ENCODE measurements at regions not wholly inside any gene's neighbourhood (a gene's known extent, or its start where the extent isn't known, plus 50 kb on each side); places are given as distances from the start of the nearest gene placed in this dataset.

- TF ChIP-seq ARID4B (CRISPR knock-in tag; IDR thresholded peaks at IDR 0.05) (no peak), GABPA (tag; conservative IDR thresholded peaks at IDR 0.05; ENCODE audit: low read depth) (no peak), SAFB2 (IDR thresholded peaks at IDR 0.05; ENCODE audit: borderline replicate concordance, low read depth, low read length, severe bottlenecking) (no peak)
These were observed 1459.9 kb downstream of the GRIK2 start (continued) for GRCh38 chr6:102853249-102853955.

DNA sequence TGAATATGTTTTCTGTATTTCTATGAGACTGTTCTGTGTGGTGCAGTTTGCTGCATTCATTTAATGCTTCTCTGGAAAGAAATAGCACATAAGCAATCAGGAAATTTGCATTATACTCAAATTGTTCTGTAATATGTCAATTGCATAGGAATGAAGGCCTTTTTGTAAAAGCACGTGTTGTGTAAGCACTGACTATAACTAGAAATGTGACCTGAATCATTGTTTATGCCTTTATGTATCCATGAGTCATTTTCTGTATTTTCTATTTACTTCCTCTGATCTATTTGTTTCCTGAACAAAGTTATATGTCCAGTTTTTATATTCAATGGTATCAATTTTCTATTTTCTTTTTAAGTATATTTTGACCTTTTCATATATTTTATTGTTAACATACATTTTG lies 1455.3 kb downstream of the GRIK2 start:
- WGBS (ENCODE audit: insufficient coverage, low coverage, missing lambda C conversion rate), result 0% methylated on average over 1 of the region's 1 CpG
- H2AFZ ChIP-seq (ENCODE audit: low read depth, low read length), result no peak overlapping the region
- H3K27me3 ChIP-seq (ENCODE audit: control insufficient read depth in 2 of 2, insufficient read depth in 2 of 2, low read length in 2 of 2), result no peaks in the 10 kb centered on the region
- H3K9me3 ChIP-seq (replicated peaks; ENCODE audit: control insufficient read depth, insufficient read depth, low read depth, low read length), result no peaks in the 10 kb centered on the region
- in situ Hi-C loops (cut with MboI) (no loop called here), intact Hi-C loops (cut with micrococcal nuclease) (no loop called here)
- ChIA-PET CTCF (ENCODE audit: low intra/inter-chr PET ratio) (no interaction called here), POLR2A (no interaction called here)
- no peaks in the 10 kb centered on the region for H3K4me1 ChIP-seq (replicated peaks in 1 of 2; ENCODE audit: control insufficient read depth in 2 of 2, insufficient read depth in 2 of 2, low read length in 2 of 2)
- no peak overlapping the region for H3K9ac ChIP-seq (ENCODE audit: insufficient read depth in 1 of 2, low read depth in 2 of 2, low read length in 2 of 2)
- no peak for DNase-seq (ENCODE audit: extremely low read depth in 1 of 4, low spot score in 3 of 4)
- BruUV-seq (replicated peaks), result no TSS peak
- H3K4me3 ChIP-seq, result no peak overlapping the region
- no peak overlapping the region for H3K27ac ChIP-seq (ENCODE audit: extremely low read depth, low read depth, low read length)
- no peak for TF ChIP-seq ZNF717 (CRISPR knock-in tag; IDR thresholded peaks at IDR 0.05)
- TF ChIP-seq, protein P1, sequence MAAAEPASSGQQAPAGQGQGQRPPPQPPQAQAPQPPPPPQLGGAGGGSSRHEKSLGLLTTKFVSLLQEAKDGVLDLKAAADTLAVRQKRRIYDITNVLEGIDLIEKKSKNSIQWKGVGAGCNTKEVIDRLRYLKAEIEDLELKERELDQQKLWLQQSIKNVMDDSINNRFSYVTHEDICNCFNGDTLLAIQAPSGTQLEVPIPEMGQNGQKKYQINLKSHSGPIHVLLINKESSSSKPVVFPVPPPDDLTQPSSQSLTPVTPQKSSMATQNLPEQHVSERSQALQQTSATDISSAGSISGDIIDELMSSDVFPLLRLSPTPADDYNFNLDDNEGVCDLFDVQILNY (CRISPR knock-in tag; IDR thresholded peaks at IDR 0.05), result no peak
- TF ChIP-seq DPF2 (IDR thresholded peaks at IDR 0.05), result no peak
- TF ChIP-seq FOXM1 (IDR thresholded peaks at IDR 0.05; ENCODE audit: low read depth), result no peak
- no peak for TF ChIP-seq FOXM1 (CRISPR knock-in tag; IDR thresholded peaks at IDR 0.05; ENCODE audit: low read depth)
- no peak for TF ChIP-seq MCM3 (IDR thresholded peaks at IDR 0.05)
- no peak for TF ChIP-seq ZZZ3 (IDR thresholded peaks at IDR 0.05)
- TF ChIP-seq ZFP30 (CRISPR knock-in tag; IDR thresholded peaks at IDR 0.05; ENCODE audit: borderline replicate concordance), result no peak
- TF ChIP-seq LCOR (CRISPR knock-in tag; IDR thresholded peaks at IDR 0.05), result no peak
- no peak for TF ChIP-seq ZNF584 (CRISPR knock-in tag; IDR thresholded peaks at IDR 0.05; ENCODE audit: low read depth)
- no peaks in the 10 kb centered on the region for H3K9me1 ChIP-seq (ENCODE audit: control insufficient read depth, insufficient read depth, low read length)
- no peaks in the 10 kb centered on the region for H3K36me3 ChIP-seq (ENCODE audit: control insufficient read depth, insufficient read depth, low read length)
- no peaks in the 10 kb centered on the region for H3K79me2 ChIP-seq (ENCODE audit: control insufficient read depth, insufficient read depth, low read length)
- H3K4me2 ChIP-seq (ENCODE audit: insufficient read depth, low read length), result no peak overlapping the region
- FAIRE-seq, result no peak
- no peaks in the 10 kb centered on the region for H4K20me1 ChIP-seq (replicated peaks; ENCODE audit: control insufficient read depth, insufficient read depth, low read length)
- no peak for ATAC-seq
